Inflammatory macrophage (primary cell): ENCODE measurements at regions not wholly inside any gene's neighbourhood (a gene's known extent, or its start where the extent isn't known, plus 50 kb on each side); places are given as distances from the start of the nearest gene placed in this dataset.

Experiments used
- DNase-seq, 2 donors: peaks; one replicate each; pipeline ENCODE4 v3.0.0-alpha.2; 2020 to 2022

DNA sequence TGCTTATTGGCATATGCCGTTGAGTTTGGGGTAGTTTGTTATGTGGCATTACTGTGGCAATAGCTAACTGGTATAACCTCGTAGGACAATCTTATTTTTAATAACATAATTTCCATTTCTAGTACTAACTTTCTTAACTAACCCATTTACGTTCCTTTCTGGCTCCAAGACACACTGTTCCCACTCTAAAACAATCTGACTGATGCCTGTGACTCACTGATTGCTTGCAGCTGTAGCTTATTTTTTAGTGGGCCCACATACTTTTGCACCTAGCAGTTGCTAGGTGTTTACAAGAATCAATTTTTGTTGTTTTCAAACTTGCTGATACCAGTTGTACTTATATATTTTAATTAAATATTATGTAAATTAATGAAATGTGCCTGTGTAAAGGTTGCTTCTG is 52.2 kb downstream of the FAT3 start:
- no peak for DNase-seq

DNA sequence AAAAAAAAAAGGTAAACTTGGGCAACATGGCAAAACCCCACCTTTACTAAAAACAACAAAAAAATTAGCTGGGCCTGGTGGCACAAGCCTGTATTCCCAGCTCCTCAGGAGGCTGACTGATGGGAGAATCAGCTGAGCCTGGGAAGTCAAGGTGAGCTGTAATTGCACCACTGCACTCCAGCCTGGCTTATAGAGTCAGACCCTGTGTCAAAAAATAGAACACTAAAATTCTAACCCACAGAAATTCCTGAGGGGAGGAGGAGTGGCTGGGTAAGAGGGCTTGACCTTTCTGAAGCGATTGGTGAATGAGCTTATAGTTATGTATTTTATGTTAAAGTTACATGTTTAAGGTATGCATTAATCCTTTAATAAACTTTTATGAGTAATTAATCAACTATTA is 53.3 kb downstream of the FAT3 start:
- no peak for DNase-seq

DNA sequence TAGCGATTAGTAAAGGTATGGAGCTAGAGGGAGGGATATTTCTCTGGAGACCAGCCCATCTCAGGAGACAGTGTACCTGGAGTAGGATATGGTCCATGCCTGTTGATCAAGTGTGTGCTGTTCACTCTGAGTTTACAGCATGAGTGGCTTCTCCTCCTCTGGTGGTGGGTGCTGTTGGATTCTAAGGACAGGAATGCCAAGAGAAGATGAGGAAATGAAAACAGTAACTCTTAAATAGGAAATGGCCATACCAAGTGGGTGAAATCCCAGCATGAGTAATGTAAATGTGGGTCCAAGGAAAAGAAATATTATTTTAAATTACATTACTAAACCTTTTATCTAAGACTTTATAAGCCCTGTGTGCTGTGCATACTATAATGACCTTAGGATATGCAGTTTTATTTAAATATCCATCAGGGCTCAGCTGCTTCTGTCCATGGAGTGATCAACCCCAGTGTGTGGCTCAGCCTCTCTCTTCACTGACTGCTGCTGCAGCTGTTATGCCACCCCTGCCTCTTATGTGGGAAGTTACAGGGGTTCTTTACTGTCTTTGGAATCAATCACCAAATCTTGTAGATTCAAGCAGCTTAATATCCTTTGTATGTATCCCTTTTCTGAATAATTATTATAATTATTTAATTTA is 54.3 kb downstream of the FAT3 start:
- DNase-seq = no peak

DNA sequence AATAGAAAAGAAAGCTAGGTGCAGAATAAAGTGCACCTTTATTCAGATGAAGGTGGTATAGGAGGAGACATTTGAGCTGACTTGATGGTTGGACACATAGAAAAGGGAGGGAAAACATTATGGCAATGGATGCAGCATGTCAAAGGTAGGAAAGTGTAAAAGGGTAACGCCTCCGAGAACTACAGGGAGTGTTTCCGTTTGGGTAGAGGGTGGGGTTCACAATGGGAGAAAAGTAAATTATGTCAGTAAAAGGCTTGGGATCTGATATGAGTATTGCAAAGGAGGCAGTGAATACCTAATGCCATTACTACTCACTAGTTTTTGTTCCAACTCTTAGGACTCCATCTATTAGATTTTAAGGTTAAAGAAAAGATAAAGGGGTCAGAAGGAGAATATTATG is 59.5 kb downstream of the FAT3 start:
- DNase-seq = no peak

DNA sequence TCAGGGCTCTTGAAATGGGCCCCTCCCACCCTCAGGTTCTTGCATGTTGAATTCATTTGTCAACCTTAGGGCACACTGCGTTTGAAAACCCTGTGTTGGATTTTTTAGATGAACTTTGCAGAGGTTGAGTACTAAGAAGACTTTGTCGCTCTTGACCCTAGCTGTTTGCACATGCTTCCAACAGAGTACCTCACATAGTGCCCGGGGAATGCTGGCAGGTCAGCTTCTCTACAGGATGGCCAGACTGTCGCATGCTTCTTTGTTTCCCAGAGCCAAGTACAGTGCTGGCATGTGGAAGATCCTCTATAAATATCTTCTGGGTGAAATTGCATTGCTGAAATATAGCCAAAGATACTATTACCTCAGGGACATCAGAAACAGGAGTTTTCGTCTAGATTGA is 59.9 kb downstream of the FAT3 start:
- DNase-seq = no peak

DNA sequence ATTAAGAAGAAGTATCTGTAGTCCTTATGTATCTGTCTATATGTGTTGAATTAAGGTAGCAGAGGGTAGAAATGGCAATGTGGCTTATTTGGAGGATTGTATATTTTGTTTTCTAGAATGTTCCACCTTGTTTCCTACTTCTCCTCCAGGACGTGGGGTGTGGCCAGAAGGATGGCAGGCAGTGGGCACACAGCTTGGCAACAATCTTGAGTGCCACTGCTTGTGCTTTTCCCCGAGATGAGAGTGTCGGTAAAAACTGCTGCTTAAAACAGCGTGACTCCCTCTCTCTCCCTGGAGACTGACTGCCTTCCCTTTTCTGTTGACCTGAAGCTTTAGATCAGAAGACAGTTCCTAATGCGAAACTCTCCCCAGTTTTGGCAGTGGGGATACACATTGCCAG is 61.2 kb downstream of the FAT3 start:
- DNase-seq = no peak

DNA sequence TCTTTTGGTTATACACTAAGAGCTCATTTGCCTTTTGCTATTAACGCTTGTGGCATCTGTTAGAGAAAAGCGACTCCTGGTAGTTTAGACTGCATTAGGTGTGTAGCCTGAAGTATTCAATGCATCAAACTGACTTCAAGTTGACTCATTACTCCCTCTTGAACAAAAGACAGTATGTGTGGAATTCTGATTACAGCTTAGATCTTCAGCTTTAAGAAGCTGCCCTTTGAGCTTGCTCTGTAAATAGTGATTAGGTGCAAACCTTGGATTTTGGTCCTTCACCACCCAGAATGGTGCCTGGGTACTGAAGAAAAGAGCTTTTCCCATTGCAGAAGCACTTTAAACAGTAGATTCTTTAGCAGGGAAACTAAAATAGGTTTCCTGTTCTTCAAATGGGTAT is 62.1 kb downstream of the FAT3 start:
- no peak for DNase-seq

DNA sequence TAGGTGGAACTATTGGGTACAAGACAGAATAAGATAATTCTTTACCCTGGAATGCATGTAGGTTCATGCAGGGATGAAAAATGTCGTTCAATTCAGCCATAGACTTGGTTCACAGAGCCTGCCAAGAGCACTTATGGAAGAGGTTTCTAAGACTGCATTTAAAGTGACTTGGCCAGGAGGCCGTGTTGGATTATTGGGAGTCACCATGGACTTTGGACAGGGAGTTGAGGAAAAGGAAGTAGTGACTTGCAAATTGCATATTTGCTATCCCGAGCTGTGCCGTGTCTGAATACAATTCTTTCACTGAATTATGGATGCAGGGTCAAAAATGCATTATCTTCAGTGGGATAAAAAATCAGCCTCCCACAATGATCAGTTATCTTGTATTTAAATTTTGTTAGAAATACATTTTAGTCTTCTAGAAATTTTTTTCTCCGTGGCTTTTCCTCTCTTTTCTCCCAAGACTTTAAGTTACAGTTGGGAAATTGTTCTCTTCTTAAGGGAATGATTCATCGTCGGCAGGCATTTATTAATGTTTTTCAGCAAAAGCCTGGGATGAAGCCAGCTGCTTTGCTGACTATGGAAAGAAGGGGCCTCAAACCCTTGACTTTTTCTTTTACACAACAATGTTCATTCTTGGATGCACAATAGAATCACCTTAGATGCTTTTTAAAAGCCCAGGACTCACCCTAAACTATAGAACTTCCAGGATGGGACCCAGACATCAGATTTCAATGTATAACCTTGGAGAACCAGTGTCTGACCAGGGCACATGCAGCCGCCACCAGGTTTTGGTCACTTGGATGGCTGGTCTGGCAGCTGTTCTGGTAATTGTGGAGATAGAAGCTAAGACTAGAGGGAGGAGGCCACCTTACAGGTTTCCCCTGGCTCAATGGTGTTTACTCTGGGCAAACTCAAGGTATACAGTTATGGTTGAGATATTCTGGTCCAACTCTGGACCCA is 70.8 kb downstream of the FAT3 start:
- no peak for DNase-seq

DNA sequence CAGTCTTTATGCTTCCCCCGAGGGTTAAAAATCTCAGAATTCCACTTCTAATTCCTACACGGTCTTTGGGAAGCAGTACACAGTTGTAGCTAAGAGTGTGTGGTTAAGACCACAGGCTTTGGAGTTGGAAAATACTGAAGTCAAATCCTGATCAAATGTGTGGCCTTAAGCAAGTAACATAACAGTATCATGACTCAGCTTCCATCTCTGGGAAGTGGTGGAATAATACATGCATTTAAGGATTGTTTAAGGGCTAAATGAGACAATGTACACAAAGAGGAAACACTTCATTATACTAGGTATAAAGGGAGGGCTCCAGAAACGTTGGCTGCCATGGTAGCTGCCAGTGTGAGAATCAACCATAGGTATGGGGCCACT is 71.5 kb downstream of the FAT3 start:
- DNase-seq = no peak

DNA sequence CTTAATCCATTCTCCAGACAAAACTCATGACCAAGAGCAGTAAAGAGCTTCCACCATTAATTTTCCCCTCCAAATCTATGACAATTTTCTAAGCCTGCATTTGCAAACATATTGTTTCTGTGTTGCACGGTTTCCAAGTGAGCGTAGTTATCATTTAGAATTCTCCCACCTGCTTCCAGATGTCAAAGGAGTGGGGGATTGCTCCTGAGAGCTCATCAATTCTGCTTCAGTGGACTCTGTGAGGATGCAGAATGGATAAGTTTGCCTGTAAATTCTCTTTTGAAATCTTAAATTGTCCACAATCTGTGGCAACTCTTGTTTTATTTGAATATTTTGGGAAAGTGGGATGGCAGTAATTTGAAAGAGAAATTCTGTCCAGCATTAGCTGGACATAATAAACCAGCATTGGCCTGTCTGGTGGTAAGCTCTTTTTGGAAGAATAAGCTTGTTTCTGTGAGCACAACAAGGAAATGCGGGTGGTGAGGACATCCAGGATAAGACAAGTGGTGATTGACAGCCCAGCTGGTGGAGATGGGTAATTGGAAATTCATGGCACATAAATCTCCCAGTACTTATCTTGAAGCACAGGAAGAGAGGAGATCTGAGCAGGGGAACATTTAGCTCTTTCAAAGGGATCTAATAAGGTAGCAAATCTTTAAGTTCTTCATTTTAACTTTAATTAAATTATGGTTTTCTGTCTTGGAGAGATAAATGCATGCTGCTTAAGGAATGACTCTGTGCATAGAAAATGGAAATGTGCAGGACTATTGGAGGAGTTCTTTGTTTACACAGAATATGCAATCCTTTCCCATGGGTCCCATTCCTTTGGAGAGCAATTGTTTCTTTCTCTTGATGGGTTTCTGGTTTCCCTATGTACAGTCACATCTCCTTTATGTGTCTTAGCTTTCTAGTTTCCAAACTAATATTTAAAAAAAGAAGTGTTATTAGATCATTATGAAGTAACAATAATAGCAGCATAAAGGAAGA is 73.2 kb downstream of the FAT3 start:
- no peak for DNase-seq

DNA sequence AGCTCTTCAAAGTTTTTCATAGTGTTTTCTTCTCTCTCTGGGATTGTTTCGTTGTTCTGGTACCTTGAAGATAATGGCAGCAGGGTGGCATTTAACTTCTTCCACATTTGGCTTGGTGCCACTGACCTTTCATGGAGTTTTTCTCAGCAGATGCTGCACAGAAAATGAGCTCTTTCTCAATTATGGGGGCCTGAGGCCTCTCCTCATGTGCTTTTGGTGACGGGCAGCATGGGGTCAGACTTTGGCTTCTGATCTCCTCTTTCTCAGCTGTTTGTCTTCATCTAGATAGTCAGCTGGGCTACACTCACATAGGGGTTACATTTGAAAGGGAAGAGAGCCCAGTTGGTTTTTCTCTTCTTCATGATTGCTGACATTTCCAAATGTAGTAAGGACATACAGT is 76.3 kb downstream of the FAT3 start:
- no peak for DNase-seq

DNA sequence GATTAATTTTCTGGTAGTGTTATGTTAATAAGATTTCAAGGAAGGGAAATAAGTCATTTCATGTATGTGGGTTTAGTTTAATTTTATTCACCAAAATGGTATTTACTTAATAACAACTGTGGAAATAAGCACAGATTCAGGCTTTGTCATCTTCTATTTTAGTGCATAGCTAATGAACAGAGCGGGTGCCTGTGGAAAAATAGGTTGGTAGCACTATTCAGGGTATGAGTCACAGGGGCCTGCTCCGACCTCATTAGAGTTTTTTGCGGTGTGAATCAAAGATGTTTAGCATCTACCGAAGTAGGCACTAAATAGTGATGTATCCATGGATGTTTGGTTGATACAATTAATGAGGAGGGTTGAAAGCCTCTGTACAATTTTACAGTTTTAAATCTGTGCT is 78.2 kb downstream of the FAT3 start:
- DNase-seq = no peak

DNA sequence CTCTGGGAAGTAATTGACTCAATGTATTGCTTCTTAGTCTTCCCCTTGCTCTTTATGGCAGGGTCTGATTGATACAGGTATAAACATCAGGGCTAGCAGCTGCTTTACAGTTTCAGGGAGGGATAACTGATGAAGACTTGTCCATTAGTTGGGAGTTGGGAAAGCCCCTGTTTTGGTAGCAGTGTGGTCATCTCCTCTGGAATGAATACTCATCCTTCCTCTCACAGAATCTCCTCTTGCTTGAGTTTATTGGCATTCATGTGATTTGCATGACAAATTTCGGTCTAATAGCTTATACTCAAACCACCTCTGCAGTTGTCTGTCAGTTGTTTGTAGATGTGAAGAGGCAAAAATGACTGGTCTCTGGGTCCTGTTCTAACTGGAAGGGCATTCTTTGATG is 79.7 kb downstream of the FAT3 start:
- DNase-seq = no peak

DNA sequence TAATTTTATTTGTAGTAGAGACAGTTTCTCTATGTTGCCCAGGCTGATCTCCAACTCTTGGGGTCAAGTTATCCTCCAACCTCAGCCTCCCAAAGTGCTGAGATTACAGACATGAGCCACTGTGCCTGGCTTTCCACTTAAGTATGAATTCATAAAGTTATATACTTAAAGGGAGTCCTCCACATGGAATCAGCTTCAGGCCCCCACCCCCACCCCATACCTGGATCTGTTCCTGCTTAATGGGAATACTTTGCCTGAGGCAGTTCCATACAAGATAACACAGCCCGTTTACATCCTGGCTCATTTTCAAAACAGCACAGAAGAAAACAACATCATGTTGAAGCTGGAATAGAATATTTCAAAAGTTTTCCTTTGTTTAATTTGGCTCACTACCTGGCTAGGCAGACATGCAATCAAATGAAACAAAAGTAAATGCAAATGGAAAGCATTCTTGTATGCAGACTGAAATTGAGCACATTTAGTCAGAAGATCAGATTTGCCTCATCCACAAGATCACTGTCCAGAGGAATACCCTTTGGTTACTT is 82.4 kb downstream of the FAT3 start:
- DNase-seq = no peak

DNA sequence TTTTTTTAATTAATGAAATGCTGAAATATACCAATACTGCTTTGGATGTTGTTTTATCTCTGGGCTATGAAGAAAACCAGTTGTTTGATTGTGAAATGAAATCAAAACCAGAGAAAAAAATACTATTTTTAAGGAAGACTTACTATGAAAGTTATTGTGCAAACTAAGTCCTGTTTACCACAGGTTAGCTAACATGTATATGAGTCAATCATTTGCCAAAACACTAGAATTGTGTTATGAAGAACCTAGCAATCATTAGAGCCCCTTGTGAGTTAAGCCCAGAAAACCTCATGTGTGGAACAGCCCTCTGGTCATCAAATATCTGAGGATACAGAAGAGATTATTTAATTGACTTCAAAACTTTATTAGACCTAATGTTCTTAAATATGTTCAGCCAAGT is 83.7 kb downstream of the FAT3 start:
- DNase-seq = no peak

DNA sequence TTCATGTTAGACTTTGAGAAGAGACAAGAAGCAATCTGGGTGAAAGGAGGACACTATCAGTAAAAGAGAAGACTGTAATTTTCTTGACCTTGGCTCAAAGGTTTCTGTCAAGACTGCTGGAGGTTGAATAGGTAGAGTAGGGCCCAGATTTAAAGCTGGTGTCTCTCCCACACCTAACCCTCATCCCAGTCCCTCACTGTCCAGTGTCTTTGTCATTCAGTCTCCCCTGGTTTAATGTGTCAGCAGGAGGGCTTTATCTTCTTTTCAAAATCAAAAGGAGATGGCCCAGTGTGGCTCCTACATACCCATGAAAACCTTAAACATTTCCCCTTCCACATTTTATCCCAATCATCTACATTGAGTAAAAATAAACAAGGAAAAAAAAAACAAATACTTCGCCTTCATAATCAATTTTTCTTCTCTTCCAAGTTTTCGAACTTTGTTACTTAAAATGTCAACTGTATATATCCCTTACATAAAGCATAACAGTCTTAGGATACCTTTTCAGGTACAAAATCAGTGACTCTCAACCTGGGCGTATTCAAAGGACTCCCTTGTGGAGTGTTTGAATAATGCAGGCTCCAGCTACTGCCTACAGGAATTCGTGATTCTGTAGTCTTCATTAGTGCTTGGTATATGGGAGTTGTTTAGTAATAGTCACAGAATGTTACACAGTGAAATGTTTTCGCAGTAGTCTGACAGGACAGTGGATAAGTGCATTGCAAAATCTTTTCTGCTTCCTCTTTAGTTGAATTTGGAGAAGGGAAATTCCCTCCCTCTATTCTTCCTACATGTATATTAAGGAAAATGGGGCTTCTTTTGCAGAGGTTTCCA is 87.2 kb downstream of the FAT3 start:
- peak; percentile 1 to 26 for DNase-seq

DNA sequence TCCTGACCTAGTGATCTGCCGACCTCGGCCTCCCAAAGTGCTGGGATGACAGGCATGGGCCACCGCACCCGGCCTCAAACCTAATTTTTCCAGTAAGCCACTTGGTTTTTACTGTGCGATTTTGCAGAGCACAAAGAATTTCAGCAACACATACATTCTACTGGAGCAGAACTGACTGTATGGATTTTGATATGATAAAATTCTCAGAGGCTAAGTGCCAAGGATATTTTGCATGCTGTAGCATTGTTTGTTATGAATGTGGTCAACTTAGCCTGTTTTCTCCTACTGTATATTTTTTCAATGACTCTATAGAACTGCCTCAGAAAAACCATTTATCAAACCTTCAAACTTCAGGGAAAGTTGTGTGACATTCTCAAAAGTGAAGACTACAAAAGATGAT is 89.2 kb downstream of the FAT3 start:
- DNase-seq = no peak

DNA sequence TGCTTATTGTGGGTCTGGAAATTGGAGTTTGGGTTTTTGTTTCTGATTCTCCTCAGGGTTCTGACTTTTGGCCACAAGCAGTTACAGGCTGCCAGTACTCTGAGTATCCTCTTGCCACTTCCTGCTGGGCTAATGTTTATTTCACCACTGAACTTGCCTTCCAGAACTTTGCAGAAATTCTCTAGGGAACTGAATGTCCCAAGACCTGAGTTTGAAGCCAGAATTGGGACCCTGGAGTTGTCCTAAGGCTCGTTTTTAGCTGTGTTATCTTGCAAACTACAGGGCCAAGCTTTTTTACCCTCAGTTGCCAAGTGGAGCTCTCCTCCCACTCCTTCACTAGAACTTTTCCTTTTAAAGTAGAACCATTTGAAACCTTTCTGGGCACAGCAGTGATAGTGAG is 89.9 kb downstream of the FAT3 start:
- DNase-seq = no peak

DNA sequence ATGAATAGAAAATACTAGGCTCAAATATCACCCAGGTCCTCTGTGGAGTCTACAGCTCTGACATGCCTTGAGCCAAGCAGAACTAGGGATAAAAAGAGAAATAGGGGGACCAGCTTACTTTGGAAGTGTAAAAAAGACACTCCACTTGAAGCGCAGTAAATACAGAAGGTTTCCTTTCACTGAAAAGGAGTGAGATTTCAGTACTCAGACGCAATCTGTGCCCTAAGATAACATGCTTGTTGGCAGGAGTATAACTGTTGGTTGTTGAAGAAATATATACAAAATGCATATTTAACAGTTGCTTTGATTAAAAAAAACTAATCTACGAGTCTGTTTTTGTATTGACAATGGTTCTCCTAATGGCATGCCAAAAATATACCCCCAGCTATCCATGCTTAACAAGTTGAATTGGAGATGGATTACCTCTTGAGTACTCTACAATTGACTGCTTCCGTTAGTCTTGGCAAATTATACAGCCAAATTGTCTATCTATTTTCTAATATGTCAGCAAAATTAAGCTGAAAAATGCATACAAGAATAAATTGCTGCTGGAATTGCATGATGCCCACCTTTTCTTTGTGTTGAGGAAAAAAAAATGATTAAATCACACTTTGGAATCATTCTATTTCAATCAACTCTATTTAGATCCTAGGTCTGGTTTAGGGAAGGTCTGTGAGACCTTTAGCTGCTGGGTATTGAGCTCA is 91.6 kb downstream of the FAT3 start:
- no peak for DNase-seq

DNA sequence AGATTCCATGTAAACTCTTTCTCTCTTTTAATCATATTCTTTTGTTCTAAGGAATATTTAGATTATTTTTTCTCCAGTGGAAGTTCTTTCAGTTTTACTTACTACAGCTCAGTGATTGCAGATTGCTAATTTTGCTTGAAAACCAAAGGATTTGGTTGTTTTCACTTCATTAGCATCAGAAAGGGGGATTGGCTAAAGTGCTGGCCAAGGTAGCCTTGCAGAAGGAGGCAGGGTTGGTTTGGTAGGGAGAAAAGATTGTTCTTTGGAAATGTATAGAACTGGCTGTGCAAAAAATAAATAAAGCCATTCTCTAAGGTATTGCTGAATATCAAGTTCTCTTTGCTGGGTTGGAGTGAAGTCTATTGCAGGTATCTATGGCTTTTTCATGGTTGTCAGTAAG is 92.6 kb downstream of the FAT3 start:
- DNase-seq = no peak

DNA sequence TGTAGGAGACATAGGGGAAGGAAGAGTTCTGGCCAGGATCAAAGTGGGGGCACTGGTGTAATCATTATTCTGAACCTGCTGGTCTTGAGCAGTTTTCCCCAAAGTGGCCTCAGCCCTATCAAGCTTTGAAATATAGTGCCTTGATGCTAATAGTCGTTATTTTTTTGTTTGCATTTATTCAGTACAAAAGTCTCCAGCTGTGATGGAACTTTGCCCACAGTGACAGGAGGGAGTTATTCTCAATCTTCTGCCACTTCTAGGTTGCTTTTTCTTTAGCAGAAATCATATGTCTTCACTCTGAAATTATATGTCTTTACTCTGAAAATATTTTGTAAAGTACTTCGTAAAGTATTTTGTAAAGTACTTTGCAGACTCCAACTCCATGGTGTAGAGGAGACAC is 93.1 kb downstream of the FAT3 start:
- DNase-seq = no peak
